SK-N-DZ (cell line): ENCODE measurements at regions not wholly inside any gene's neighbourhood (a gene's known extent, or its start where the extent isn't known, plus 50 kb on each side); places are given as distances from the start of the nearest gene placed in this dataset.
"Not testable (repeated sequence)": the region's sequence is repeated elsewhere in the genome, so short reads cannot be mapped to it uniquely, and the experiment has no call there.

Experiments
- DNase-seq: peaks from one replicate; pipeline ENCODE4 v3.0.0-alpha.2; 2015; ENCODE audit warnings: low spot score

- peak; percentile 18 for DNase-seq
Measured at GRCh38 chr14:106564058-106564643, 1037.8 kb downstream of the TMEM121 start.

- DNase-seq: no peak
Measured at GRCh38 chr14:106578481-106578880, 1052.1 kb downstream of the TMEM121 start.

GRCh38 chr14:106579084-106579483 lies 1052.7 kb downstream of the TMEM121 start:
- DNase-seq: no peak

GRCh38 chr14:106585692-106586091 lies 1059.3 kb downstream of the TMEM121 start:
- no peak for DNase-seq

GRCh38 chr14:106586098-106586704 lies 1059.8 kb downstream of the TMEM121 start:
- DNase-seq: peak; percentile 11

GRCh38 chr14:106591539-106591938 lies 1065.2 kb downstream of the TMEM121 start:
- DNase-seq: not testable (repeated sequence)

GRCh38 chr14:106592115-106592852 lies 1065.9 kb downstream of the TMEM121 start:
- DNase-seq: not testable (repeated sequence)

- no peak for DNase-seq
Measured at GRCh38 chr14:106599209-106599608, 1072.8 kb downstream of the TMEM121 start.

- DNase-seq: peak; percentile 29
Measured at GRCh38 chr14:106605548-106606448, 1079.4 kb downstream of the TMEM121 start.

- DNase-seq: no peak
Measured at GRCh38 chr14:106606936-106607335, 1080.6 kb downstream of the TMEM121 start.

GRCh38 chr14:106610691-106611090 lies 1084.3 kb downstream of the TMEM121 start:
- no peak for DNase-seq

- no peak for DNase-seq
Measured at GRCh38 chr14:106613256-106613655, 1086.9 kb downstream of the TMEM121 start.

- not testable (repeated sequence) for DNase-seq
Measured at GRCh38 chr14:106618471-106618951, 1092.1 kb downstream of the TMEM121 start.

GRCh38 chr14:106619606-106620005 lies 1093.2 kb downstream of the TMEM121 start:
- no peak for DNase-seq

GRCh38 chr14:106620368-106620767 lies 1094.0 kb downstream of the TMEM121 start:
- DNase-seq: no peak

GRCh38 chr14:106622200-106622745 lies 1095.9 kb downstream of the TMEM121 start:
- no peak for DNase-seq

GRCh38 chr14:106625186-106625585 lies 1098.8 kb downstream of the TMEM121 start:
- DNase-seq: no peak

GRCh38 chr14:106626469-106626868 lies 1100.1 kb downstream of the TMEM121 start:
- not testable (repeated sequence) for DNase-seq

GRCh38 chr14:106626942-106627588 lies 1100.7 kb downstream of the TMEM121 start:
- DNase-seq: peak; percentile 6

- no peak for DNase-seq
Measured at GRCh38 chr14:106631879-106632278, 1105.5 kb downstream of the TMEM121 start.

GRCh38 chr14:106633721-106634120 lies 1107.3 kb downstream of the TMEM121 start:
- no peak for DNase-seq
